HG03354 (cell line): ENCODE measurements at regions not wholly inside any gene's neighbourhood (a gene's known extent, or its start where the extent isn't known, plus 50 kb on each side); places are given as distances from the start of the nearest gene placed in this dataset.

Source experiments
- ATAC-seq: cut with Tn5 transposase; IDR thresholded peaks from one replicate; pipeline ENCODE4 v1.9.1; 2021; ENCODE audit warnings: mild to moderate bottlenecking; ENCODE audit not compliant: unreplicated experiment, poor library complexity, severe bottlenecking

- no peak for ATAC-seq
Observed at GRCh38 chr13:61768175-61768574, 352.5 kb upstream of the PCDH20 start.

- ATAC-seq = no peak
Observed at GRCh38 chr13:61766667-61767058, 351.0 kb upstream of the PCDH20 start.

GRCh38 chr13:61765940-61766666, 350.5 kb upstream of the PCDH20 start:
- no peak for ATAC-seq

- ATAC-seq = no peak
Observed at GRCh38 chr13:61765181-61765742, 349.6 kb upstream of the PCDH20 start.

- ATAC-seq = no peak
Observed at GRCh38 chr13:61761690-61762089, 346.0 kb upstream of the PCDH20 start.

- ATAC-seq = no peak
Observed at GRCh38 chr13:61760102-61760501, 344.5 kb upstream of the PCDH20 start.

GRCh38 chr13:61756031-61756430, 340.4 kb upstream of the PCDH20 start:
- ATAC-seq = no peak

GRCh38 chr13:61751039-61751438, 335.4 kb upstream of the PCDH20 start:
- no peak for ATAC-seq

- ATAC-seq = no peak
Observed at GRCh38 chr13:61738236-61738750, 322.6 kb upstream of the PCDH20 start.

GRCh38 chr13:61734683-61735082, 319.0 kb upstream of the PCDH20 start:
- ATAC-seq = no peak

GRCh38 chr13:61728471-61728870, 312.8 kb upstream of the PCDH20 start:
- ATAC-seq = no peak

- no peak for ATAC-seq
Observed at GRCh38 chr13:61727767-61728166, 312.1 kb upstream of the PCDH20 start.

- ATAC-seq = no peak
Observed at GRCh38 chr13:61725806-61726205, 310.2 kb upstream of the PCDH20 start.

- ATAC-seq = no peak
Observed at GRCh38 chr13:61722119-61722518, 306.5 kb upstream of the PCDH20 start.

- no peak for ATAC-seq
Observed at GRCh38 chr13:61712621-61713020, 297.0 kb upstream of the PCDH20 start.

- ATAC-seq = no peak
Observed at GRCh38 chr13:61709258-61709657, 293.6 kb upstream of the PCDH20 start.

GRCh38 chr13:61706899-61707298, 291.2 kb upstream of the PCDH20 start:
- ATAC-seq = no peak

GRCh38 chr13:61700620-61701019, 285.0 kb upstream of the PCDH20 start:
- ATAC-seq = no peak

GRCh38 chr13:61700181-61700580, 284.5 kb upstream of the PCDH20 start:
- ATAC-seq = no peak

- no peak for ATAC-seq
Observed at GRCh38 chr13:61696676-61697075, 281.0 kb upstream of the PCDH20 start.

- no peak for ATAC-seq
Observed at GRCh38 chr13:61695147-61695546, 279.5 kb upstream of the PCDH20 start.
